HG03135 (cell line): ENCODE measurements at regions not wholly inside any gene's neighbourhood (a gene's known extent, or its start where the extent isn't known, plus 50 kb on each side); places are given as distances from the start of the nearest gene placed in this dataset.

ENCODE experiments used
- ATAC-seq: cut with Tn5 transposase; IDR thresholded peaks from one replicate; pipeline ENCODE4 v1.9.1; 2021; ENCODE audit warnings: mild to moderate bottlenecking, moderate library complexity; ENCODE audit not compliant: unreplicated experiment

DNA sequence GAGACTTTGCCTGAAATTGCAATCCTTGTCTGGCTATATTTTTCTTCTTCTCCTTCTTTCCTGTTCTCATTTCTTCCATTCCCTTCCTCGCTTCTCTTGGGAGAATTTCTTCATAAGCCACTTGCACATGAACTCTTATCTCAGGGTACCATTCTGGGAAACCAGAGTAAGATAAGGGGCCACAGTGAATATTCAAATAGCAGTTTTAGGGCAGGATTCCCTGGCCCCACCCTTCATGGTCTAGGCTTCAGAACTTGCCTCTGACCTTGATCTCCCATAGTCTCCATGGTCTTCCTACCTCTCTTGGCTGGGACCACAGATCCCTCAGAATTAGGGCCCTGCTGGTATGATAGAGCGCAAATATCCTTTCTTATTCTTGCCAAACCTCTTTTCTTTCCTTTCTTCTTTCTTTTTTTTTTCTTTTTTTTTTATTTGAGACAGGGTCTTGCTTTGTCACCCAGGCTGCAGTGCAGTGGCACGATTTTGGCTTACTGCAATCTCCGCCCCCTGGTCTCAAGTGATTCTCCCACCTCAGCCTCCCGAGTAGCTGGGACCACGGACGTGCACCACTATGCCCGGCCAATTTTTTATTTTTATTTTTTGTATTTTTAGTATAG lies 123.0 kb upstream of the CITED2 start:
- ATAC-seq = no peak

DNA sequence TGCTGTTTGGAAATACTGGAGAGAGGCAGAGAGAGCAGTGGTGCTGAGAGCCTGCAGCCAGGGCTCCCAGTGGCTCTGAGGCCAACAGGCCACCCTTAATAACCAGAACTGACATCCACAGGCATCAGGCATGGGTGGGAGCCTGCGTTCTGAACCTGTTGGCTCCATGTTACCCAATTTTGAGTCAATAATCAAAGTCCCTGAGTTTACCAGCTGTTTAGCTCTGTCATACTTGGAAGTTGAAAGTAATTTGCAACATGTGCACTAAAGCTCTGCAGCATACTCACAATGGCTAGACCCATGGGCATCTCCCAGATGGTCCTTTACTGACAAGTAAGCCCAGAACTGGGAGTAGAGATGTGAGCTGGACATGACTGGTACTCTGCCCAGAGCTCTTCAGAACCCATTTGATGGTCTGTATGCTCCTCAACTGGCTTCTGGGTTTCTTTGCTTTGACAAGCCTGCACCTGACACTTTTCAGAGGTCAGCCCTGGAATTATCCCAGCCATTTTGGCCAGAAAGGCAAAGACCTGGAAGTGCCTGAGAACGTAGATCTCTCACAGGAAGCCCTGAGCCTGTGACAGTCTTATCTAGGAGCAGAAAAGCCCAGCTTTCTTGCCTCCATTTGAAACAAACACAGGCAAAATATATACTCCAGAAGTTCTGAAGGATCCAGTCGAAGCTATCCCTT lies 122.4 kb upstream of the CITED2 start:
- ATAC-seq = no peak

DNA sequence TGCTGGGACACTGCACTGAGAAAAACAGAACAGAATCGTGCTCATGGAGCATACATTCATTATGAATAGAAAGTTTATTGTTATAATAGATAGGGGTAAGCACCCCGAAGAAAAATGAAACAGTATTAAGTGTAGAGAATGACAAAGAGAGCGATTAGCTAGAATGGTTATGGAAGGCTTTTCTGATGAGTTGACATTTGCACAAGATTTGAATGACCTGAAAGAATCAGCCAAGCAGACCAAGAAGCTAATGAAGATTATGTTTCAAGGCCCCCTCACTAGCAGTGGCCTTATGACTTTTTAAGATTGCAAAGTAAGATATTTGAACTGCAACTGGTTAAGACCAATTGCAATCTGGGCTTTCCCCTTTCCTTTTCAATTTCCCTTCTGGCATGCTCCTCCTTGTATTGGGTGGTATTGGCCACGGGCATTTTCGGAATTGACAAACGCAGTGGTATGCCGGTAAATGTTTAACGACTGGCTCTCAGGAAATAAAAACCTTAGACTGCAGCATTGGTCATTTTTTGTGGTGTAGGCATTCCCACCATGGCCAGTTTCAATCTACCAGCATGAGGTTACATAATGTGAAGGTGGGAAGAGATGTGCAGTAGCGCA lies 120.0 kb upstream of the CITED2 start:
- ATAC-seq = no peak

DNA sequence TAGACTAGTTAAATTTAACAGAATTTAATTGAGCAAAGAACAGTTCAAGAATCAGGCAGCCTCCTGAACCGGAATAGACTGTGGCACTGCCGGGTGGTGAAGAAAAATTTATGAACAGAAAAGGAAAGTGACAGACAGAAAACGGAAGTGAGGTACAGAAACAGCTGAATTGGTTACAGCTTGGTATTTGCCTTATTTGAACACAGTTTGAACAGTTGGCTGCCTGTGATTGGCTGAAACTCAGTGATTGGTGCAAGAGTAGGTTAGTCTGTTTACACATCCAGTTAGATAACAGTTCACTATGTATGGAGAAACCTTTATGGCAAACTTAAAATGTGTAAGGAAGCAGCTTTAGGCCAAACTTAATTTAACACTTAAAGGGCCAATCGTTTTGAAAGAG lies 116.0 kb upstream of the CITED2 start:
- ATAC-seq = peak; percentile 80

DNA sequence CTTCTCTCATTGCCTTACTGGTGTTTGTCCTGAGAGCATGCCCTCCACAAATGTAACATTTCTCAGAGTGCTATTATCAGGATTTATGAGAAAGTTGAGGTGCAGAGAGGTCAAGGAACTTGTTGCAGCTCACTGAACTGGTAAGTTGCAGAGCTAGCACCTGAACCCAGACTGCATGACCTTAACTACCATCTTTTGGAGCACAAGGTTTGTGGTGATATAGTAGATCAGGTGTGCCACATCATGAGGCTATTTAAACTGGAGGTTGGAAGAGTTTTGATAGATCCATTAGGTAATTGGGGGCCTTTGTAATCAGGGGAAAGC lies 112.0 kb upstream of the CITED2 start:
- ATAC-seq = no peak

DNA sequence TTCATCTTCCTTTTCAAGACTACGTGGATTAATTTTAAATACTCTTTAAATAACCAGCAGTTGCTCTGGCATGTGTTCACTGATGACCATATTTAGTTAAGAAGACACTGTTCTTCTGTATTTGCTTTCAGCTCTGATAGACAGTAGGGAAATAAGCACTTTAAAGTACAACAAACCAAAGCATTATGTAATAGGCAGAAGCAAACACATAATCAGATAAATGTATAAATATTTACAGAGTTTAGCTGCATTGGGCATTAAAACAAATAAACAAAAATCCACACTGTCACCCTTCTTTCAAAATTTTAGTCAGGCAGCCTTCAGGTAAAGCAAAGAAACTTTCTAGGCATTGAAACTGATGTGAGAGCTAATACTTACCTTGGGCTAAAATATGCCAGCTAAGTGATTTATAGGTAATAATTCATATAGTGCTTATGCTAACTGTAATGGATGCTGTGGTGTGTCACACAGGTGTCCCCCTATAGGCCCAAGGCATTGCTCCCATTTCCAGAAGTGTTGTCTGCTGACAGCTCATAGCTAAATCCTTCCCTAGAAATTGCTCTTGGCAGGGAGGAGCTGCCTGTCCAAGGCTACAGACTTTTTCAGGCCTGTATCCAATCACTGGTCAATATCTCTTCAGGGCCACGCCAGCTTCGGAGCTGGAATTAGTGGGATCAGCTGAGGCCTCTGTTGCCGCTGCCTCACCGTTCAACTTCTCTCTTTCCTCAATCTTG lies 111.5 kb upstream of the CITED2 start:
- no peak for ATAC-seq

DNA sequence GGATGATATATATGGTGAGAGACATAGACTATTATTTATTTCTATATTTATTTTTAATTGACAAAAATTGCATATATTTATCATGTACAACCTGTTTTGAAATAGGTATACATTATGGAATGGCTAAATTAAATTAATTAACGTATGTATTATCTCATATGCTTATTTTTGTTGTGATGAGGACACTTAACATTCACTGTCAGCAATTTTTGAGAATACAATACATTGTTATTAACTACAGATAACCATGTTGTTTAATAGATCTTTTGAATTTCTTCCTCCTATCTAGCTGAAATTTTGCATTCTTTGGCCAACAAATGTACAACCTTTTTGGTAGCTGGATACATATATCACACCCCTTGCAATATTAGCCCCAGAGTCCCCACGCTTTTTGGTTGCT lies 110.7 kb upstream of the CITED2 start:
- no peak for ATAC-seq

DNA sequence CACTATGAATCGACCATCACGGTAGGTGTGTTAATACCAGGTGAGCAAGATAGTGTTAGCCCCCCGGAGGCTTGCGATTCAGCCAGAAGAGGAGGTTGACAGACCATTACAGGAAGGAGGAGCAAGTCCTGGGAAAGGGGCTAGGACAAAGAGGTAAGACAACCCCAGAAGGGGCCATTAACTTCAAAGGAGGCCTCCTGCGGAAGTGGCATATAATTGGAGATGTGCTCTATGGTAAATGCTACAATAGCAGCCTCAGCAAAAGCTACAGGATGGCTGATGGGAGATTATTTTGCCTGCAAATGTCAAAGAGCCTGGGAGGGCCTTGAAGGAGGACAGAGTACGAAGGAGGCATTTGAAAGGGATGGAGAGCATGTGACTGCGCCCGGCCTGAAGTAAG lies 108.6 kb upstream of the CITED2 start:
- no peak for ATAC-seq

DNA sequence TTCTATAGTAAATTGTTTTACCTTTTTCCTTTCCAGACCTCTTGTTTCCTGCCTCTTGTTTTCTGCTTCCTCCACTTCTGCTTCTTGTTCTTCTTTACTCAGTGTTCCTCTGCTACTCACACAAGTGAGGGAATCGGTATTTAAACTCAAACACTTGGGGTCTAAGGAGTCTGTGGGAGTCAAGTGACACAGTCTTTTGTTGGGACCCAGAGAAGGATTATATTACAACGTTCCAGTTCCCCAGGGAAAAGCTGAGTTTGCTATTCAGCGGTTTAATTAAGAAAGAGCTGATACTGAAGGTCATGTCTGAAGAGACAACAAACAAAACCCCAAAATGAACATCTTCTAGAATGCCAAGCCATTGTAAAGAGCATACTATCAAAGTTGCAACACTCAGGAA lies 107.8 kb upstream of the CITED2 start:
- ATAC-seq = no peak

DNA sequence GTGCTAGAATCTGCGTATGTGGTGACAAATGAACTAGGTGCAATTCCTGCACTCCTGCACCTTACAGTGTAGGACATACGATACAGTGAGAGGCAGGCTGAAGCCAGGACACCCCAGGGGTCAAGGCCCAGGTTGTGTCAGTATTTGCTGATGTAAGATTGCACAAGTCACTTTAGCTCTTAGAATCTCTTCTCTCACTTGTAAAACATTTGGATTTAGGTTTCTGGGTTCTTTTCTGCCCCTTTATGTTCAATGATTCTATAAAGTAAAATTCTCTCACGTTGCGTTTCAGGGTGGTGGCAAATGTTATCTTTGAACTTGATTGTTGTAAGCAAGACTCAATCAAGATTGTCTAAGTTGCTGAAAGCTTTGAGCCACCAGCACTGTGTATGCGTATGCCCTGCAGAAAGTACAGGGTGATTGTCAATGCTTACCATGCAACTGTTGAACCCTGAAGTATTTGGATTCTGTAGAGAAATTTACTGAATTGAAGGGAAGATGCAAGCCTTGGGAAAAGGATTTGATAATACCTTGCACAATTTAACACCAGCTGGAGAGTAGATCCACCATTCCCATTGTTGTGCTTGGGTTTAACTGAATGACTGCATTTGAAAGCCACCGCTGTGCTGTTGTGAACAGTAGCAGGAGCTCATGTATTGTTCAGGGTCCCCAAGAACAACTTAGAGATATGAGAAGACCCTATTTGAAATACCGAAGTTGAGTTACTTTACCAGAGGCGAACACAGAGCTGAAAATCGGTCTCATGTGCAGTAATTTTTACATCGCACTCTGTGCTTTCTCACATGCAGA lies 106.1 kb upstream of the CITED2 start:
- no peak for ATAC-seq

DNA sequence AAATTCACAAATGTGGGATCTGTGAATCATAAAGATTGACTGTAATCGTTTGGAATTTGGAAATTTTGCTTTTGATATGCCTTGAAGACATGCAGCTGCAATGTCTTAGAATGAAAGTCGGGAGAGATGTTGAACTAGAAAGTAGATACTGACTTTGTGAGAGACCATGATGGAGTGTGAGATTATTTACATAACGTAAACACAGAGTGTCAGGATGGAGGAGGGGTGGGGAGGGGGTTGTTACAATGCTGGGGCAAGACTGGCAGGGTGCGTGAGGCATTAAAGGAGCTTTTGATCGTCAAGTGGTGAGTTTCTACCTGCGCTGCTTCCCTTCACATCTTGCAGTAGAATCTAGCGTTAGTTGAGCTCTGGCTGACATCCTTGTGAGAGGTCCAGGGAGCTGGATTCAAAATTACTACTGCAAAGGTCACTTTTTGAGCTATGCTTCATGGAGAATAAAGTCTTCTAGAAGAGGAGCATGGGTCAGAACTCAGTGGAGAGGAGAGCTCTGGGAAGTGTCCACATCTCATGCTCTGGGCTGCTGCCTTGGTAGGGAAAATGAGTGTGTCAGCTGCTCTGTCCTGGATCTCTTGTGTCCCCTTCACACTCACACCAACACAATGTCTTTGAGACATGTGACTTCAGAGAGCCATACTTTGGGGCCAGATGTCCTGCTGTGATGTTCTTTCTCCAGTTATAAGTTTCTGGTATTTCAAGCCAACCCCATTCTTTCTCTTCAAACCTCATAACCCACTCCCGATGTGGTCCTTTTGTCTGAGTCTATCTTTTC lies 105.2 kb upstream of the CITED2 start:
- no peak for ATAC-seq

DNA sequence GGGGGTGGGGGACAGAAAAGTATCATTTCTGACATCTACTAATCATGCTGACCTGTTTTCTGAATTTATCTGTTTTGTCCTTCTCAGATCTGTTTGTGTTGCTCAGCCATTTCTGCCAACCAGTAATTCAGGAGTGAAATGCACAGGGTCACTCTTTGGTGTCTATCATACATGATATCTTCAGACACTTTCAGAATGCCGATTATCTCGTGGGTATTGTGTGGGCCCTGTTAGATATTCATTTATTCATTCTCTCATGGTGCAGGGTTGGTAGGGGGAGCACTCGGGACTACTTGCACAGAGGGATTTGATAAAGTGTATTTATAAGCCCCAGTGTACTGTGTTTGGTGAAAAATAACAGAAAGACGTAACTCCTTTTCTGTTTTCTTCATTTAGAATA lies 101.2 kb upstream of the CITED2 start:
- ATAC-seq = no peak

DNA sequence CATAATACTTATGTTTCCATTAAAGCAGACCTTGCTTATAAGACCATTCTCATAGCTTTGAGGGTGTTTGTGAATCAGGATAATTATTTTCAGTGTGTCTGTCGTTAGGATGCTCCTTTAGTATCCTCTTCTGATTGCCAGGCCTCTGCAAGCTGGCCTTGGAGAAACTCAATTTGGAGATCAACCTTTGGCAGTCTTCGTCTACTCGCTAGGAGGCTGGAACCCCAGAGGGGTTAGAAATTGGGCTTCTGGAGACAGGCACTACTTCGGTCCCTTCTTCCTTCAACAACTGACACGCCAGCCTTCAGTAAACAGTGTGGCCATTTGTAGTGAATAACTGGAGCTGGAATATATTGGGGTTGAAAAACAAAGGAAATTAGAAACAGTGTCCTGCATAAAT lies 100.8 kb upstream of the CITED2 start:
- no peak for ATAC-seq

DNA sequence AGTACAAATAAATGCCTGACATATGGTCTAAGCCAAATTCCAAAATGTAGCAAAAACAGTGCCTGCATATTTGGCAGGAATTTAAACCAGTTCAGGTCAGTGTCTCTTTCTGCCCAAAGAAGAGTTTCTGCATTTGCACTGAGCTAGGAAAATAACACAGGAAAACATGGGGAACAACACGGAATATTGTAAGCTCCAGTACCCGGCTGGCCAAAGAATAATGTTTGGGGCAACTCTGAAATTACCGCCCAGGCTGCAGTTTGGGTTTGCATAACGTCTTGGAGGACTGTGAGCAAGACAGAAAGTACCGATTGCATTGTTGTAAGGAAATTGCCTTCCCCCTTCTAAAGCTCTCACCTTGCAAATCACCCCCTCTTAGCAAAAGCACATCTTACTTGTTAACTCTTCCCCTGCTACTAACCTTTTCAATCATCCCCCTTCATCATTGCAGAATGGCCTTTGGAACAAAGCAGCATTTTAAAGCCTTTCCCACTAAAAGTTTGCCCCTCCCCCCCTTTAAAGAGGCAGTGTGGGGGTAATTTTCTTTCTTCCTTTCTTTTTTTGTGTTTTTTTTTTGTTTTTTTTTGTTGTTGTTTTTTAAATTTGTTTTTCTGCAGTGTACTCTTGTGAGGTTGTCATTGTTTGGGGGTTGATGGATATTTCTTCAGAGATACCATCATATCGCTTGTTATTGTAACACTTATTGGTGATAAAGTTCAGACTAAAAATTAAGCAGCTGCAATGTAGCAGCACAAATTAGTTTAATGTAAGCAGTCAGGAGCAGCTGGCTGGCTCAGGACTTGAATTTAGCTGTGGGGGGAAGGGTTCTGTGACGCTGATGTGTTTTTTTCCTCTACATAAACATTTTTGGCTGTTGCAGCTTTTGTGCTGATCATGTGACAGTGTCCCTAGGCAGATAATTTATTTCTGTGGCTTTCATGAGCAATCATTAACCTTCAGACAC lies 100.0 kb upstream of the CITED2 start:
- ATAC-seq = peak; percentile 64

DNA sequence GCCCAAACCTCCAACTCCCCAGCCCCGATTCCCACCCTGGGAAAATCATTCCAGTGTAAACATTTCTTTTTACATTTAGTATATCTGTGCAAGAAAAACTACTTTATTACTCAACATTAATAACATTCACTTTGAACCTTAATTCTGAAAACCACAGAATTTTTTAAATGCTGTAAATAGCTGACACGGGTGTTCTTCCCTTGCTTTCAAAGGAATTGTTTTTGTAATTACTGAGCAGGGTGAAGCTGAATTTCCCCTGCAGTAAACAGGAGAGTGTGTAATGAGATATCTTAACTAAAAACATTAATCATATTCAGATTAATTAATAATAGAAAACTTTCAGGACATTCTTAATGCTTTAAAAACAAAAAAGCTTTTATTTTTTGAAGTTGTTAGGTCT lies 99.3 kb upstream of the CITED2 start:
- no peak for ATAC-seq

DNA sequence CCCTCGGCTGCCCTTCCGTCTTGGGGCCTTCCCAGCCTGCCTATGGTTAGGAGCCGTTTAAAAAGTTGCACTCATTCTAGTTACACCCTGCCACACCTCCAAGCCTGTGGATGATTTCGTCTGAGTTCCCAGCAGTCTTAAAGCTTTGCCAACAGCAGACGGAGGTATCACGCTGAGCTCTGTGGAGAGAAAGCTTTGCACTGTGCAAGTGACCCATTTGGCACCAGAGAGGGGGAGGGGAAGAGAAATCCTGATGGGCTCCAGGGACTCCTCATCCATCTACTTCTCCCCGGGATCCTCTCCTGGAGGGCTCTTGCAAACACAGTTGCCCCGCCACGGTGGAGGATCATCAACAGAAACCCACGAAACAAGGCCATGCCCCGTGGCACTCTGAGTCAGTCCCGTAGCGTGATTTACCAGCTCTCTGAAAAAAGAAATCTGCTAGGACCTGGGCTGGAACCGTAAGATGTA lies 98.8 kb upstream of the CITED2 start:
- ATAC-seq = no peak

DNA sequence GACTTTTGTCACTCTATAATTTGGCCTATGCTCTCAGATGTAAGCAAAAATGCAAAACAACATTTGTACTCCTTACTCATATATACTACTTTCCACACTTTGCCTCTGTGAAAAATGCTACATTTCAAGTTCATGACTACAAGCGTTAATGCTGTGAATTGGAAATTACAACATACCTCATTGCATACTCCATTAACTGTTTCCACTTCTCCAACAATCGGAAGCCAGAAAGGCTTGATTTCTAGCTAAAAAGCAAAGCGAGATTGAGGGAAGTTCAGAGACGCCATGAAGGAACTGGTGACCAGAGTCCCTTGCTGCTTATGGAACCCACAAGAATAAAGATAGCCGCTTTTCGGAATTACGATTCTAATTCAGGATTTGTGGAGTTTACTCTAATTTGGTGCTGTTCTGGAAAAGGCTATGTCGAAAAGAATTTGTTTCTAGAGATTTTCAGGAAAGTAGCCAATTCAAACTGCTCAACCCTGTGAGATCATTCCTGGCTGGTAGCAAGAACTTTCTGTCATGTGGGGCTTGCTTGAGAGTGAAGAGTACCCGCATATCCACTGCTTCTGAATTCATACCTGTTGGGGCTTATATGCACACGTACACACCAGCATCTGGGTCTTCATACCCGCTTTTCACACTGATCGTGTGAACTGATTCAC lies 98.0 kb upstream of the CITED2 start:
- no peak for ATAC-seq

DNA sequence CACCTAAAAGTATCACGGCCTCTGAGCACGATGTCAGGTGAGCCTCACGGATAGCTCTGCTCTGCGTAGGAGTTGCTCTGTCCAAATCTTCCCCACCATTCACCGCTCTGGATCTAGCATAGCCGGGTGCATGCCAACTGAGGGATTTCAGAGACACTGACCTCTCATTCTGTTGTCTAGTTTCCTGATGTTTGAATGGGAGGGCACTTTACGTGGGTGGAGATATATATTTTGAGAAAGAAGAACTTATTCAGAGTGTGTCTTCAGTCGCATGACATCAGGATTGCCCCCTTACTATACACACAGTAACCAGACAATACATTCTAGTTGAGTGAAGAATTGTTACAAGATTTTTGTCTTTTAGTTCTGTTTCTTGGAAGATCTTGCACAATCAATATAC lies 96.5 kb upstream of the CITED2 start:
- ATAC-seq = no peak
